ENCODE measurements at regions not wholly inside any gene's neighbourhood (a gene's known extent, or its start where the extent isn't known, plus 50 kb on each side); places are given as distances from the start of the nearest gene placed in this dataset.

DNA sequence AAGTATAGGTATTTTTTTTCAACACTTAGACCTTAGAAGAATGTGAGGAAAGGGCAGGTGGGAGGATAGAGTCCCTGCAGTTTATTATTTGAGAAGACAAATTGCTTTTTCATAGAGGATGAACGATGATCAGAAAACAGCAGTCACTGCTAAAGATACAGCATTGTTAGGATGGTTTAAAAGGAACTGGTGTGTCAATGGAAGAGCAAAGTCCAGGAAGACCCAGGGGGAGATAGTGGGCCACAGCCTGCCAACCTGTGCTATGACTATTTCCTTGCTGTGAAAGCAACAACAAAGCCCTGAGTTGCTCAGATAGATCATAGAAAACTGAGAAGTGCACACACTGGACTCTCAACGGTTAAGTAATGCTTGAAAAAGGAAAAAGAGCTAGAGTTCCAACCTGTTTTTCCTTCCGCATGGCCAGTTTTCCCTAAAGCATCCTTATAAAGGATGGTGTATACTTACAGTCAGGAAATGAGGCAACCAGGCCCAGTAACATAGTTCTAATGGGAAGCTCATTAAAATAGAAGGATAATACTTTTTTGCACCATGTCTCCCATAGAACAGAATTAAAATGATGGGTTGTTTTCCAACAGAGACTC, 153.8 kb downstream of the CEMIP2 start:
- no peak for DNase-seq
- no peaks in the 10 kb centered on the region for H3K27me3 Mint-ChIP-seq
- ATAC-seq (ENCODE audit: low read depth): no peak
- ChIA-PET CTCF (interaction anchor here (0.6 to 2.3 kb wide), 2 partner anchors 10 to 1179 kb away, joined by 3 to 13 read pairs; no protein-coding TSS in a partner anchor), POLR2A (no interaction called here)
- TF ChIP-seq CTCF (IDR thresholded peaks at IDR 0.05): no peak
- H3K36me3 Mint-ChIP-seq (ENCODE audit: low read depth): no peaks in the 10 kb centered on the region
- intact Hi-C loops (cut with micrococcal nuclease): no loop called here
- H3K9me3 Mint-ChIP-seq: peaks cover 10% of the 10 kb centered on the region
- H3K27ac Mint-ChIP-seq: no peak overlapping the region
- no peaks in the 10 kb centered on the region for H3K4me1 Mint-ChIP-seq
- H3K4me3 Mint-ChIP-seq: no peak overlapping the region

DNA sequence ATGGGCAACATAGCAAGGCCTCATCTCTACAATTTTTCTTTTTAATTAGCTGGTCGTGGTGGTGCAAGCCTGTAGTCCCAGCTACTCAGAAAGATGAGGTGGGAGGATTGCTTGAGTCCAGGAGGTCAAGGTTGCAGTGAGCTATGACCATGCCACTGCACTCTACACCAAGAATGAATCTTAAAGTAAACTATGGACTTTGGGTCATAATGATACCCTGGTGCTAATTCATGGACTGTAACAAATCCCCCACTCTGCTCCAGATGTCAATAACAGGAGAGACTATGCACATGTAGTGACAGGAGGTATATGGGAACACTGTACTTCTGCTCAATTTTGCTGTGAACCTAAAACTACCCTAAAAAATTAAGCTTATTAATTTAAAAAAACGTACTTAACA, 155.4 kb downstream of the CEMIP2 start:
- H3K4me1 Mint-ChIP-seq: no peaks in the 10 kb centered on the region
- ChIA-PET CTCF (interaction anchor here (1.0 to 1.1 kb wide), 2 partner anchors 15 to 206 kb away, joined by 3 read pairs; no protein-coding TSS in a partner anchor), POLR2A (no interaction called here)
- H3K4me3 Mint-ChIP-seq: no peak overlapping the region
- intact Hi-C loops (cut with micrococcal nuclease): no loop called here
- H3K36me3 Mint-ChIP-seq (ENCODE audit: low read depth): no peaks in the 10 kb centered on the region
- H3K9me3 Mint-ChIP-seq: peaks cover 10% of the 10 kb centered on the region
- no peak overlapping the region for H3K27ac Mint-ChIP-seq
- no peak for TF ChIP-seq CTCF (IDR thresholded peaks at IDR 0.05)
- no peaks in the 10 kb centered on the region for H3K27me3 Mint-ChIP-seq
- DNase-seq (no peak), ATAC-seq (ENCODE audit: low read depth) (no peak)

DNA sequence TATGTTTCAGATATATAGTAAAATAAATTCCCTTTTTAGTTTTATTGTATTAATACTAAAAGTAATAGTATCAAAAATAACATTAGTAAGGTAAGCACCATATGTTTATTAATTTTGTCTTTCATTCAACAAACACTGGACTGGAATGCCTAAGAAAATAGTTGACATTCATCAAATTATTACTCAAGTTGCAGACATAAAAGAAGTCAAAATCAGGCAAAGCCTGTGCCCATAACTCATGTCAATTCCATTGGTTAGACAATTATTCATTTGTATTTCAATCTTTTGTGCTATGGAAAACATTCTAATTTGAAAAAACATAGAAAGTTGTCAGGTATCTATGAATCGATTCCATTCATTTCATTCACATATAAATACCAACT, 158.9 kb downstream of the CEMIP2 start:
- Mint-ChIP-seq H3K27ac (no peak overlapping the region), H3K36me3 (ENCODE audit: low read depth) (no peaks in the 10 kb centered on the region), H3K4me1 (peaks cover 4% of the 10 kb centered on the region), H3K4me3 (no peak overlapping the region), H3K27me3 (no peaks in the 10 kb centered on the region), H3K9me3 (peaks cover 8% of the 10 kb centered on the region)
- intact Hi-C loops (cut with micrococcal nuclease): no loop called here
- CTCF ChIA-PET: no interaction called here
- no peak for ATAC-seq (ENCODE audit: low read depth)
- no peak for TF ChIP-seq CTCF (IDR thresholded peaks at IDR 0.05)
- POLR2A ChIA-PET: no interaction called here
- DNase-seq: no peak

- H3K4me3 Mint-ChIP-seq: no peak overlapping the region
- H3K36me3 Mint-ChIP-seq (ENCODE audit: low read depth): no peaks in the 10 kb centered on the region
- CTCF ChIA-PET: interaction anchor here (0.7 kb wide), 1 partner anchor 594 kb away, joined by 3 read pairs; no protein-coding TSS in a partner anchor
These were observed 159.4 kb downstream of the CEMIP2 start for GRCh38 chr9:71608825-71609447.

More at GRCh38 chr9:71608825-71609447, 159.4 kb downstream of the CEMIP2 start:
- ATAC-seq (ENCODE audit: low read depth): no peak
- POLR2A ChIA-PET: no interaction called here
- TF ChIP-seq CTCF (IDR thresholded peaks at IDR 0.05): no peak
- intact Hi-C loops (cut with micrococcal nuclease): no loop called here
- H3K4me1 Mint-ChIP-seq: peaks cover 4% of the 10 kb centered on the region
- no peaks in the 10 kb centered on the region for H3K27me3 Mint-ChIP-seq
- peaks cover 8% of the 10 kb centered on the region for H3K9me3 Mint-ChIP-seq
- no peak overlapping the region for H3K27ac Mint-ChIP-seq
- DNase-seq: no peak
